ENCODE measurements at regions not wholly inside any gene's neighbourhood (a gene's known extent, or its start where the extent isn't known, plus 50 kb on each side); places are given as distances from the start of the nearest gene placed in this dataset.

DNA sequence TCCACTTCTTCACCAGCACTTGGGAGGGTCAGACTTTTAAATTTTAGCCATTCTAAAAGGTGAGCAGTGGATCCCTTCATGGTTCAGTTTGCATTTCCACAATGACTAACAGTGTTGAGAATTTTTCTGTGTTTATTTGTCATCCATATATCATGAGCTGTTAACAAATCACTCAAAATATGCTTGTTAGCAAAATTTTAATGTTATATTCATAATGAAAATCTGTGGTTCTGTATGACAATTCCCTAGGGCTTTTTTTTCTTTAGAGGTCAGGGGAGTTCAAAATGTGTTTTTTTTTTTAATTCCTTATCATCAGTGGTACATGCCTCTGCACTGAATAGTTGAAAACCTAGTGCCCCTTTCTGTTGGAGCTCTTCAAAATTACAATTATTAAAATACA is 682.2 kb upstream of the ADGRL2 start:
- Histone ChIP-seq H3K27ac (no peak overlapping the region), H3K4me3 (no peak overlapping the region), H3K27me3 (no peaks in the 10 kb centered on the region), H3K4me1 (no peaks in the 10 kb centered on the region), H3K9me3 (no peaks in the 10 kb centered on the region), H3K36me3 (no peaks in the 10 kb centered on the region)
- intact Hi-C loops (cut with DNase I) = no loop called here
- TF ChIP-seq POLR2A (IDR thresholded peaks at IDR 0.05) (no peak), CTCF (IDR thresholded peaks at IDR 0.05) (no peak)
- DNase-seq = no peak

DNA sequence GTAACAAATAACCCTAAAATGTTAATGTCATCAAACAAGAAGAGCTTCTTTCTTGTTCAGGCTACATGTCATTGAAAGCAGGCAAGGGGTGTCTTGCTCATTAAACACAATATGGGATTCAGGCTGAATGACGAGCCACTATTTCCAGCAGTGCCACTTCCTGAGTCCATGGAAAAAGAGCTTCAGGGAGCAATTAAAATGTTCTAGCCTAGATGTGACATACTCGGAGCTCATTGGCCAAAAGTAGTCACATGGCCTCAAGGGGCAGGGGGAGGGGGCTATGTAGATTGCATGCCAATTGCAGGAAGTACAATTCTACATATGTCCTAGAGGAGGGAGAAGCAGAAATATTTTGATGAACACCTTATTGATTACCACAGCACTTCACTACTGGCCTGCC is 685.3 kb upstream of the ADGRL2 start:
- no peak for DNase-seq
- H3K9me3 ChIP-seq = no peaks in the 10 kb centered on the region
- TF ChIP-seq POLR2A (IDR thresholded peaks at IDR 0.05) (no peak), CTCF (IDR thresholded peaks at IDR 0.05) (no peak)
- no peaks in the 10 kb centered on the region for H3K27me3 ChIP-seq
- no peak overlapping the region for H3K27ac ChIP-seq
- no peaks in the 10 kb centered on the region for H3K36me3 ChIP-seq
- intact Hi-C loops (cut with DNase I) = no loop called here
- no peaks in the 10 kb centered on the region for H3K4me1 ChIP-seq
- no peak overlapping the region for H3K4me3 ChIP-seq
- whole genome bisulfite sequencing, 2 donors = 83 to 87% methylated on average over 2 of the region's 2 CpGs

DNA sequence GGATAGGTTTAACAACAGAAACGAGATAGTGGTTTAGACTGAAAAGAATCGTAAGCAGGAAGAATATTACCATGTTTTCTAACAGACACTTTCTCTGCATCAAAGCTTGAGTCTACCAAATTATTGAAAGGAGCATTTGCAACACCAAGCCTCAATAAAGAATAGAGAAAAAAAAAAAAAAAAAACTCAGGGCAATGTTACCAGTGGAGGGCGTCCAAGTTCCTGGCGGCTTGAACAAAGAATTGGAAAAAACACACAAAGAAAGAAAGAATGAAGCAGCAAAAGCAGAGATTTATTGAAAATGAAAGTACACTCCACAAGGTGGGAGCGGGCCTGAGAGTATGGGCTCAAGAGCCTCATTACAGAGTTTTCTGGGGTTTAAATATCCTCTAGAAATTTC is 686.5 kb upstream of the ADGRL2 start:
- Histone ChIP-seq H3K36me3 (no peaks in the 10 kb centered on the region), H3K27me3 (no peaks in the 10 kb centered on the region), H3K4me1 (no peaks in the 10 kb centered on the region), H3K4me3 (no peak overlapping the region), H3K9me3 (no peaks in the 10 kb centered on the region), H3K27ac (no peak overlapping the region)
- intact Hi-C loops (cut with DNase I) = no loop called here
- DNase-seq = no peak
- no peak for TF ChIP-seq CTCF (IDR thresholded peaks at IDR 0.05)
- no peak for TF ChIP-seq POLR2A (IDR thresholded peaks at IDR 0.05)
- WGBS, 2 donors = 46 to 58% methylated on average over 5 of the region's 5 CpGs

DNA sequence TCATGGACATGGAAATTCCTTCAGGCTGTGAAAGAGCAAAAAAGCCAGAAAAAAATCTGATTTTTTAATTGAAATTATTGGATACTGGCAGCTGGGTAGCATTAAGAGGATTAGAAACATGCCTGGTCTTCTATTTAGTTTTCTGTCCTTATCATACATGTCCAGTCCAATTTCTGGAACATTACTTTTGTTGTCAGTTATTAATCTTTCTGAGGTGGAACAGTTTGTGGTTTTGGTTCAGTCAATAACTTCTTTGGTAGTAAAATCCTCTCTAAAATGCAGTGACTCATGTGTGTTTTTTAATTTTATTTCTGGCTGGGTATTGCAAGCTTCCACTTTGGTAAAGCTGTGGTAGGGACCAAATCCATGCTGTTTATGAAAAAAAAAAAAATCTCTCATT is 687.0 kb upstream of the ADGRL2 start:
- Histone ChIP-seq H3K36me3 (no peaks in the 10 kb centered on the region), H3K4me1 (no peaks in the 10 kb centered on the region), H3K4me3 (no peak overlapping the region), H3K27me3 (no peaks in the 10 kb centered on the region), H3K9me3 (no peaks in the 10 kb centered on the region), H3K27ac (no peak overlapping the region)
- intact Hi-C loops (cut with DNase I) = no loop called here
- TF ChIP-seq CTCF (IDR thresholded peaks at IDR 0.05) (no peak), POLR2A (IDR thresholded peaks at IDR 0.05) (no peak)
- no peak for DNase-seq

DNA sequence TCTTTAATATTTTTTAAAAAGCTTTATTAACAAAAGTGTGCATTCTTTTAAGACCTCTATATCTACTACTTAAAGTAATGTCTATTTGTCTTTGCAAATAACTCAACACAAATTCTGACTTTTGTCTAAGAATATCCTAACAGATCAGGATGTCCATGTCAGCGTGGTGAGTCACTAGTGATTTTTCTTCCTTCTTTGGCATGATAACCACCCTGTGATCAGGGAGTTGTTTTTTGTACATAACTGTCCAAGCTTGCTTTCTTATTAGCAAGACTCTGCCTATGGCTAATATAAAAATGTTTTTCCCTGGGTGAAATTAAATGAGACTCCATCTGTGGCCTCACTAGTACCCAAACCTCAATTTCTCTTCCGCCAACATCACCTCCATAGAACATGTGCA is 688.9 kb upstream of the ADGRL2 start:
- H3K4me3 ChIP-seq = no peak overlapping the region
- WGBS, 2 donors = 65 to 67% methylated on average over 2 of the region's 2 CpGs
- intact Hi-C loops (cut with DNase I) = no loop called here
- no peaks in the 10 kb centered on the region for H3K4me1 ChIP-seq
- no peak for DNase-seq
- no peaks in the 10 kb centered on the region for H3K9me3 ChIP-seq
- TF ChIP-seq CTCF (IDR thresholded peaks at IDR 0.05) = no peak
- TF ChIP-seq POLR2A (IDR thresholded peaks at IDR 0.05) = no peak
- H3K27me3 ChIP-seq = no peaks in the 10 kb centered on the region
- H3K36me3 ChIP-seq = no peaks in the 10 kb centered on the region
- H3K27ac ChIP-seq = no peak overlapping the region
